HG02623 (cell line): ENCODE measurements at regions not wholly inside any gene's neighbourhood (a gene's known extent, or its start where the extent isn't known, plus 50 kb on each side); places are given as distances from the start of the nearest gene placed in this dataset.

Source experiments
- ATAC-seq: cut with Tn5 transposase; IDR thresholded peaks from one replicate; pipeline ENCODE4 v1.9.1; 2021; ENCODE audit warnings: moderate library complexity; ENCODE audit not compliant: unreplicated experiment

GRCh38 chr9:88733651-88734421, 198.9 kb downstream of the NXNL2 start:
- no peak for ATAC-seq

- no peak for ATAC-seq
These were observed 199.5 kb downstream of the NXNL2 start for GRCh38 chr9:88734527-88734926.

- no peak for ATAC-seq
These were observed 201.2 kb downstream of the NXNL2 start for GRCh38 chr9:88736136-88736637.

- no peak for ATAC-seq
These were observed 202.1 kb downstream of the NXNL2 start for GRCh38 chr9:88737031-88737430.

- no peak for ATAC-seq
These were observed 202.9 kb downstream of the NXNL2 start for GRCh38 chr9:88737876-88738275.

GRCh38 chr9:88738709-88739108, 203.7 kb downstream of the NXNL2 start:
- no peak for ATAC-seq

GRCh38 chr9:88739373-88739772, 204.4 kb downstream of the NXNL2 start:
- no peak for ATAC-seq

- ATAC-seq = no peak
These were observed 205.9 kb downstream of the NXNL2 start for GRCh38 chr9:88740844-88741243.

GRCh38 chr9:88741335-88741734, 206.4 kb downstream of the NXNL2 start:
- ATAC-seq = no peak

- no peak for ATAC-seq
These were observed 207.5 kb downstream of the NXNL2 start for GRCh38 chr9:88742483-88742882.

GRCh38 chr9:88742905-88743304, 207.9 kb downstream of the NXNL2 start:
- ATAC-seq = no peak

GRCh38 chr9:88745276-88746001, 210.5 kb downstream of the NXNL2 start:
- ATAC-seq = no peak

- no peak for ATAC-seq
These were observed 211.2 kb downstream of the NXNL2 start for GRCh38 chr9:88746029-88746742.

- ATAC-seq = no peak
These were observed 211.9 kb downstream of the NXNL2 start for GRCh38 chr9:88746743-88747398.

- ATAC-seq = no peak
These were observed 212.8 kb downstream of the NXNL2 start for GRCh38 chr9:88747768-88748167.

GRCh38 chr9:88748566-88749261, 213.7 kb downstream of the NXNL2 start:
- no peak for ATAC-seq

- no peak for ATAC-seq
These were observed 214.4 kb downstream of the NXNL2 start for GRCh38 chr9:88749420-88749819.

- no peak for ATAC-seq
These were observed 215.9 kb downstream of the NXNL2 start for GRCh38 chr9:88750832-88751360.

GRCh38 chr9:88751781-88752180, 216.8 kb downstream of the NXNL2 start:
- ATAC-seq = no peak

- ATAC-seq = no peak
These were observed 218.9 kb downstream of the NXNL2 start for GRCh38 chr9:88753691-88754367.
